Suppressor macrophage treated with lipopolysaccharide for 4 hours (primary cell): ENCODE measurements at regions not wholly inside any gene's neighbourhood (a gene's known extent, or its start where the extent isn't known, plus 50 kb on each side); places are given as distances from the start of the nearest gene placed in this dataset.
"Not testable (repeated sequence)": the region's sequence is repeated elsewhere in the genome, so short reads cannot be mapped to it uniquely, and the experiment has no call there.

ENCODE experiments used
- DNase-seq: peaks from one replicate; pipeline ENCODE4 v3.0.0-alpha.2; 2020

DNA sequence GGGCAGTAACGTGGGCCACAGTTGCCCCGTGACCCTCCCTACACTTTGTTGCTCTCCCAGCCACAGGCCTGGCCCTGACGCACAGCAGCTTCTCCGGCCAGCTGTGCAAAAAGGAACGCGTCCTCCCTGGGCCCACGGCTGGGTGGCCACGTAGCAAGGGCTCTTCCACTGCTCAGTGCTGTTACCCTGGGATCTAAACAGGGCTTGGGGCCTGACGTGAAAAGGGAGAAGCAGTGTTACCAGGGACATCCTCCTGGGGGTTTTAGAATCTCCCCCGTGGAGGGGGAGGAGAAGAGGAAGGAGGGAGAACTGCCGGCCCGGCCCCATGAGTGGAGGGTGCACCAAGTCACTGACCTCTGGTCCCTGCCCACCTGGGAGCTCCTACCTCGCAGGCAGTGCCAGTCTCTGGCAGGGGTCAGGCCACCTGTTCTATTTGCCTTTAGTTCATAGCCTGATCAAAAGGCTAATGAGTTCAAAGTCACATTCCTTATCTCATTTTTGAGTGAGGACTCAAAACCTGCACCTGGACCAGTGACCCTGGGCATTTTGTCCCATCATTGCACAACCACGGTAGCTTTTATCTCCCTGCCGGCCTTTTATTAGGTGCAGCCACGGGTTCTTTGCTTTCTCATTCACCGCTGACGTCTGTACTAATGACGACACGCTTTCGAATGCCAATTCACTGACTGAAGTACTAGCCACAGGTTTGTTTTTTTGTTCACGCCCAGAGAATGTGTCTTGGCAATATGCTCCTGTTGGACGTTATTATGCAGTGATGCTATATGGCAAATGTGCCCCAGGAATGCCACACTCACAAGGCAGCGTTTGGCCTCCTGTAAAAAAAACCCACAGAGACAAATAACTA, 4424.6 kb upstream of the TPTE start:
- not testable (repeated sequence) for DNase-seq

DNA sequence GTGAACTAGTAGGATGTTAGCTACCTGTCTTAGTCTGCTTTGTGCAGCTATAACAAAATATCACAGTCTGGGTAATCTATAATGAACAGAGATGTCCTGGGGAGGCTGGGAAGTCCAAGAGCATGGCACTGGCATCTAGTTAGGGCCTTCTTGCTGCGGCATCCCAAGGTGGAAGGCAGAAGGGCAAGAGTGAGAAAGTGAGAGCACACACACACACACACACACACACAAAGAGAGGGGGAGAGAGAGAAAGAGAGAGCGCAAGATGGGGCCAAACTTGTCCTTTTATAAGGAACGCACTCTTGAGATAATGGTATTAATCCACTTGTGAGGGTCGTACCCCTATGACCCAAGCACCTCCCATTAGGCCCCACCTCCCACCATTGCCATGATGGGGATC, 4423.6 kb upstream of the TPTE start:
- DNase-seq: not testable (repeated sequence)

GRCh38 chr21:6098191-6098935, 4423.0 kb upstream of the TPTE start:
- not testable (repeated sequence) for DNase-seq

DNA sequence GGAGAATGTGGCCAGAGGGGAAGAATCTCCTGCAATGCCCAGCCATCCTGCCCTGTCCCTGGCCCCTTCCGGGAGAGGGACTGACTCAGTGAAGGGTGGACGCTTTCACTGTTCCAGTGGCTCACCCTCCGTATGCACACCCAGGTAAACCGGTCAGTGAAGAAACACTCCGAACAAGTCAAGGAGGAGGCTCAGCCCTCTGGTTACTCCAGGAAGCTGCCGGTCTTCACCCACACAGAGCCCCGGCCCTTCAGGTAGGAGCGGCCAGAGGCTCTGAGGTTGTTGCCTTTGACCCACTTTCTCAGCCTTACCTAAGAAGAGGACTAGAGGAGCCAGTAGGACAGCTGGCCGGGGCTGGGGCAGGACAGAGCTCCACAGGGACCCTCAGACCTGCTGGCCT, 4419.8 kb upstream of the TPTE start:
- DNase-seq: not testable (repeated sequence)

DNA sequence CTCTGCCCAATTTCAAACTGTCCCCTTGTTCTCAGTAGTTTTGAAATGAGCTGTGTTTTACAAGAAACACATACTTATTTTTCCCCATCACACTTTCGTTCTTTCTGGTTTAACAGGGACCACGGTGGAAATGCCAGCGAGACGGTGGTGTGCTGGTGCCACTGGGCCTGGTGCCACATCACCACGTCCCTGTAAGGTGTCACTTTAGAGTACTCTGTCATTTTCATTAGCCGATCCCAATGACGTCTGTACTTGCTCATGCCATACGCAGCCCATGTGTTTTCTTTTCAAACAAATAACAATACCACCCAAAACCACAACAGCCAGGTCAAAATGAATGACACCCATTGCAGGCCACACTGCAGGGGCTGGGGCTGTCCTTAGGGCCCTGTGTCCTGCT, 4416.8 kb upstream of the TPTE start:
- DNase-seq: not testable (repeated sequence)

- not testable (repeated sequence) for DNase-seq
Measured at GRCh38 chr21:6106686-6107567, 4414.5 kb upstream of the TPTE start.

- not testable (repeated sequence) for DNase-seq
Measured at GRCh38 chr21:6108894-6109293, 4412.5 kb upstream of the TPTE start.

DNA sequence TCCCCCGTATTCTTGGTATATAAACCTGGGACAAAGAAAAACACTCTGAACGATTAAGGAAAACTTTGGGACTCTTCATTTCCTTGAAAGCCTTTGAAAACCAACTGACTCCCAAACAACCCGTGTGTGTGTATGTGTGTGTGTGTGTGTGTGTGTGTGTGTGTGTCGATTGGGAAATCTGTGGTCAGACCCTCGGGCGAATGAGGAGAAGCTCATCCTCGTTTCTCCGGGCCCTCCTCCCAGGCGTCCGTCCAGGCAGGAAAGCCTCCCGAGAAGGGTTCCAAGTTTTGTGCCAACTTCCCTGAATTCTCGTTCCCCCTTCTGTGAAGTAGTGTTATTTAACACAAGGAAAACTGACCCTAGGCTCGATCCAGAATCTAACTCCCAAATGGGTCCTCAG, 4411.6 kb upstream of the TPTE start:
- DNase-seq: peak; percentile 3

DNA sequence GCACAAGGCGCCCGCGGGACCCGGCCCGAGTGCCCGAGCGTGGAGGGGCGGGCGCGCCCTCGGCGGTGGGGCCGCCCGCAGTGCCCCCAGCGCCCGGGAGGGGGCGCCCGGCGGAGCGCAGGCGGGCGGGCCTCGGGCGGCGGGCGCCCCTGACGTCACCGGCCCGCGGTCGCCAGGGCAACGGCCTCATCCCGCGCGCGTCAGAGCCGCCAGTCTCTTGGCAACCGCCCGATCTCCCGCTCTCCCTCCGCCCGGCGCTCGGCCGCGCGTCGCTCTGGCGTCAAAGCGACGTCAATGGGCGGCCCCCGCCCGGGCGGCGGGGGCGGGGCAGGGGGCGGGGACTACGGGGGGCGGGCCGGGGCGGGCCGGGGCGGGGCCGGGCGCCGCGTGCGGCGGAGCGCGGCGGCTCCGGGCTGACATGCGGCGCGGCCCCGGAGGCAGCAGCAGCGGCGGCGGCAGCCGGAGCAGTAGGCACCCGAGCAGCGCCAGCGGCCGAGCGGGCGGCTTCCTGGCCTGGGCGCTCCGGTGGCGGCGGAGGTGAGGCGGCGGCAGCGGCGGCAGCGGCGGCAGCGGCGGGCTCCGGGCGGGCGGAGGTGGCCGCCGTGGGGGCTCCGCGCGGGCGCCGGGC, 4410.6 kb upstream of the TPTE start:
- DNase-seq: not testable (repeated sequence)

- not testable (repeated sequence) for DNase-seq
Measured at GRCh38 chr21:6111354-6111753, 4410.0 kb upstream of the TPTE start.

DNA sequence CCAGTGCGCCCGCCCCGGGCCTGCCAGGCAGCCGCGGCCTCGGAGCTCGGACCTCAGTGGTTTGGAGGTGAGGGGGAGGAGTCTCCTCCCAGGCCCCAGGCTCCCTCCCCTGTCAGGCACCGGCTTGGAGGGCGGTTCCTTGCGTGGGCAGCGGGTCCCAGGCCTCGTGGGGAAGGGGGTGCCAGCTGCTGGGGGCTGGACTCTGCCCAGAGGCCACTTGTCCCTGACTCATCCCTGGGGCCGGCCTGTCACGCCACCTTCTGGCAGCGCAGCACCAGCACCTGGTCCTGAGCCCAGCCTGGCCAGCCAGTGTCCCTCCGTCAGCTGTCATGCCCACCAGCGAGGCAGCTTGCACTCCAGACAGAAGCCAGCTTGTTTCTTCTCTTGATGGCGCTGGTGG, 4403.0 kb upstream of the TPTE start:
- DNase-seq: not testable (repeated sequence)

DNA sequence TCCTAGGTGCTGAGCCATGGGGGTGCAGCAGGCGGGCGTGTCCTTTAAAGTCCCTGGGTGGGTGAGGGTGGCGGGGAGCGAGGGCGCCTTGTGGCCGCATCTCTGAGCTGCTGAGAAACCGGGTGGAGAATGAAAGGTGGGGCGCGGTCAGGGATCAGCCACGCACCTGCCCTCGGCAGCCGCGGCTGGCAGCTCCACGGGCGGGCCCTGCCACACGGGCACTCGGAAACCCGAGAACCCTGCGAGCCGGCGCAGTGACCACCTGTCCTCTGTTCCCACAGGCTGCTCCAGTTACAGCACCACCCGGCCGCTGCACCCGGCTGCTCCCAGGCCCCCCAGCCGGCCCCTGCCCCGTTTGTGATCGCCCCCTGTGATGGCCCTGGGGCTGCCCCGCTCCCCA, 4400.5 kb upstream of the TPTE start:
- DNase-seq: not testable (repeated sequence)

GRCh38 chr21:6122629-6123028, 4398.8 kb upstream of the TPTE start:
- DNase-seq: not testable (repeated sequence)

- DNase-seq: not testable (repeated sequence)
Measured at GRCh38 chr21:6123224-6123623, 4398.2 kb upstream of the TPTE start.

DNA sequence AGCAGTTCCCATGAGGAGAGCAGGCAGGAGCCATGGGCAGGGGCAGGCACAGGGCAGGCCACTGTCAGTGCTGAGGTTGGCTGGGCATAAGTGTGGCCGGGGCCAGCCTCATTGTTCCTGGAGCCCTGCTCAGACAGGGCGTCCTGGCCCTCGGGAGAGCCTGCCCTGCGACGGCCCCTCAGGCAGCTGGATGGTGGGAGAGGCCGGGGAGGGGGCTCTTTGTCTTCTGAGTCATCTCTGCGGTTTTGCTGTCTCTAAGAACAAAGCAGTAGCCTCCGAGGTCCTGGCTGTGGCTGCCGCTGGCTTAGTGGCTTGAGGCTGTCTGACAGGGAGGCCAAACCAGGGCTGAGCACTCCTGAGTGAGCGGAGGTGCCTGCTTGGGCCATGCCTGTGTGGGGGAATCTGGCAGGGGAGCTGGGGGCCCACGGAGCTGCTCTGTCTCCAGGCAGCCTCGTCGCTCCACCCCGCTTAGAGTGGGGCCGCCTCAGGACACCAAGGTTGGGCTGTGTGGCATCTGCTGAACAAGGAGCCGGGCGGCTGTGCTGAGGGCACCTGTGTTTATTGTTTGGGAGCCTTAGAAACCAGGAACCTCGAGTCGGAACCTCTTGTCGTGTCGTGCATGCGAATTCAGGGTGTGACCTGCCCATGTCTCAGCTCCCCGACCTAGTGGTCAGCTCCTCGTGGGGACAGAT, 4395.7 kb upstream of the TPTE start:
- DNase-seq: not testable (repeated sequence)

DNA sequence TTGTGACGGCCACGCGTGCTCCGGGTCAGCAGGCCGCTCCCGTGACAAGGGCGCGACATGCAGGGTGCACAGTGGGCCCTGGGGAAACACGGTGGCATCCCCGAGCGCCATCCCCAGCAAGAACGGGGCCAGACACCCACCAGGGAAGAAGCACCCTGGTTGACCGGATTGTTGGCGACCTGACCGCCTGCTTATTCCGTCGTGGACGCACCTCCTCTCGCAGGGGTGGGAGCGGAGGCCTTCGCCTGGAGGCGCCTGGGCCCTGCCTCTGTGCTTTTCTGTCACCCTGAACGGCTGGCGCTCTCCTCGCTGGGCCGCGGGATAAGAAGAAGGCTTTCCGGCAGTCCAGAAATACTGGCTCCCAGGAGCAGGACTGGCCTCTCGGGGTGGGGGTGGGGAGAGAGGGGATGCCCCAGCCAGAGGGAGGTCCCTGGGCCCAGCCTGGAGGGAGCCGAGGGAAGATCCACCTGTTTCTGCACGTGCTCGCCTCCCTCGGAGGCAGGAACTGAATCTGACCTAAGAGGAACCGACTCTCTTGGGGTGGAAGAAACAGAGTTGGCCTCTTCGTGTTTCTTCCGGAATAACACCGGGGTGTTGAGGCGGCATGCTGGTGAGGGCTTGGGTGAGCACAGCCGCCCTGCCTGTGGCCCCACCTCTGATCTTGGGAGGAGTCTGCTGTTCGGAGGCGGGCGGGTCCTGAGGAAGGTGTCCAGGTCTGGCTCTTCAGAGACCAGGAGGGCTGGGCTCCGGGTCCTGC, 4394.2 kb upstream of the TPTE start:
- DNase-seq: not testable (repeated sequence)

- not testable (repeated sequence) for DNase-seq
Measured at GRCh38 chr21:6130734-6131133, 4390.6 kb upstream of the TPTE start.

GRCh38 chr21:6133373-6133772, 4388.0 kb upstream of the TPTE start:
- not testable (repeated sequence) for DNase-seq

- DNase-seq: not testable (repeated sequence)
Measured at GRCh38 chr21:6133852-6134630, 4387.3 kb upstream of the TPTE start.

- not testable (repeated sequence) for DNase-seq
Measured at GRCh38 chr21:6136732-6137131, 4384.7 kb upstream of the TPTE start.
